Endometrial microvascular endothelial cells (primary cell): ENCODE measurements at regions not wholly inside any gene's neighbourhood (a gene's known extent, or its start where the extent isn't known, plus 50 kb on each side); places are given as distances from the start of the nearest gene placed in this dataset.

Experiments used
- in situ Hi-C: cut with HindIII; loops from 2 replicates; pipeline ENCODE4 v1.10.0; 2017; ENCODE audit warnings: low sequenced_read_pairs, low pct_unique_long_range_greater_than_20kb; ENCODE audit errors: inconsistent ontology term

GRCh38 chr13:104705031-104705750, 1639.0 kb upstream of the SLC10A2 start:
- in situ Hi-C loops: no loop called here

GRCh38 chr13:104701591-104701990, 1635.4 kb upstream of the SLC10A2 start:
- in situ Hi-C loops: no loop called here

GRCh38 chr13:104694397-104694796, 1628.2 kb upstream of the SLC10A2 start:
- in situ Hi-C loops: no loop called here

GRCh38 chr13:104693126-104693525, 1626.9 kb upstream of the SLC10A2 start:
- in situ Hi-C loops: no loop called here

- in situ Hi-C loops: no loop called here
Measured at GRCh38 chr13:104691767-104692467, 1625.7 kb upstream of the SLC10A2 start.

- in situ Hi-C loops: no loop called here
Measured at GRCh38 chr13:104686484-104686883, 1620.3 kb upstream of the SLC10A2 start.

GRCh38 chr13:104683789-104684188, 1617.6 kb upstream of the SLC10A2 start:
- in situ Hi-C loops: no loop called here

- in situ Hi-C loops: no loop called here
Measured at GRCh38 chr13:104678161-104678560, 1611.9 kb upstream of the SLC10A2 start.

- in situ Hi-C loops: no loop called here
Measured at GRCh38 chr13:104671901-104672300, 1605.7 kb upstream of the SLC10A2 start.

GRCh38 chr13:104657196-104657595, 1591.0 kb upstream of the SLC10A2 start:
- in situ Hi-C loops: no loop called here

GRCh38 chr13:104650431-104650830, 1584.2 kb upstream of the SLC10A2 start:
- in situ Hi-C loops: no loop called here

GRCh38 chr13:104648291-104648690, 1582.1 kb upstream of the SLC10A2 start:
- in situ Hi-C loops: no loop called here

GRCh38 chr13:104645786-104646185, 1579.6 kb upstream of the SLC10A2 start:
- in situ Hi-C loops: no loop called here

- in situ Hi-C loops: no loop called here
Measured at GRCh38 chr13:104641309-104641708, 1575.1 kb upstream of the SLC10A2 start.

GRCh38 chr13:104635879-104636278, 1569.7 kb upstream of the SLC10A2 start:
- in situ Hi-C loops: no loop called here

GRCh38 chr13:104634016-104634415, 1567.8 kb upstream of the SLC10A2 start:
- in situ Hi-C loops: no loop called here

- in situ Hi-C loops: no loop called here
Measured at GRCh38 chr13:104632736-104633135, 1566.5 kb upstream of the SLC10A2 start.

- in situ Hi-C loops: no loop called here
Measured at GRCh38 chr13:104625201-104625600, 1559.0 kb upstream of the SLC10A2 start.

- in situ Hi-C loops: no loop called here
Measured at GRCh38 chr13:104616990-104617389, 1550.8 kb upstream of the SLC10A2 start.

GRCh38 chr13:104614361-104615145, 1548.3 kb upstream of the SLC10A2 start:
- in situ Hi-C loops: no loop called here
